Stomach (tissue), 4 donors: ENCODE measurements at regions not wholly inside any gene's neighbourhood (a gene's known extent, or its start where the extent isn't known, plus 50 kb on each side); places are given as distances from the start of the nearest gene placed in this dataset.
"Not testable (repeated sequence)": the region's sequence is repeated elsewhere in the genome, so short reads cannot be mapped to it uniquely, and the experiment has no call there.

Experiments
- POLR2AphosphoS5 ChIP-seq, 3 donors: sonication (generic); formaldehyde crosslinking; IDR thresholded peaks; one replicate each; pipeline ENCODE4 v1.6.1; 2016; ENCODE audit warnings: antibody characterized with exemption in 3 of 3
- TF ChIP-seq, protein P1 (sequence below), 7 experiments: fragments of 450-650 bp in 4 of 7; fragments of 200-600 bp in 3 of 7; sonication (generic) in 3 of 7; IDR thresholded peaks; one replicate each; pipeline ENCODE4 v1.5.1; 2016 to 2019; ENCODE audit warnings: antibody characterized with exemption in 7 of 7, control low read depth in 2 of 7, mild to moderate bottlenecking in 1 of 7

DNA sequence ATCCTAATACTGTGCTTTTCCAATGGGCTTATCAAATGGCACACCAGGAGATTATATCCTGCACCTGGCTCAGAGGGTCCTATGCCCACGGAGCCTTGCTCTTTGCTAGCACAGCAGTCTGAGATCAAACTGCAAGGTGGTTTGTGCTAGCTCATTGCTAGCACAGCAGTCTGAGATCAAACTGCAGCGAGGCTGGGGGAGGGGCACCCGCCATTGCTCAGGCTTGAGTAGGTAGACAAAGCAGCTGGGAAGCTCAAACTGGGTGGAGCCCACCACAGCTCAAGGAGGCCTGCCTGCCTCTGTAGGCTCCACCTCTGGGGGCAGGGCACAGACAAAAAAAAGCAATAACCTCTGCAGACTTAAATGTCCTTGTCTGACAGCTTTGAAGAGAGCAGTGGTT, 116.0 kb upstream of the ETV3 start:
- TF ChIP-seq, protein P1, sequence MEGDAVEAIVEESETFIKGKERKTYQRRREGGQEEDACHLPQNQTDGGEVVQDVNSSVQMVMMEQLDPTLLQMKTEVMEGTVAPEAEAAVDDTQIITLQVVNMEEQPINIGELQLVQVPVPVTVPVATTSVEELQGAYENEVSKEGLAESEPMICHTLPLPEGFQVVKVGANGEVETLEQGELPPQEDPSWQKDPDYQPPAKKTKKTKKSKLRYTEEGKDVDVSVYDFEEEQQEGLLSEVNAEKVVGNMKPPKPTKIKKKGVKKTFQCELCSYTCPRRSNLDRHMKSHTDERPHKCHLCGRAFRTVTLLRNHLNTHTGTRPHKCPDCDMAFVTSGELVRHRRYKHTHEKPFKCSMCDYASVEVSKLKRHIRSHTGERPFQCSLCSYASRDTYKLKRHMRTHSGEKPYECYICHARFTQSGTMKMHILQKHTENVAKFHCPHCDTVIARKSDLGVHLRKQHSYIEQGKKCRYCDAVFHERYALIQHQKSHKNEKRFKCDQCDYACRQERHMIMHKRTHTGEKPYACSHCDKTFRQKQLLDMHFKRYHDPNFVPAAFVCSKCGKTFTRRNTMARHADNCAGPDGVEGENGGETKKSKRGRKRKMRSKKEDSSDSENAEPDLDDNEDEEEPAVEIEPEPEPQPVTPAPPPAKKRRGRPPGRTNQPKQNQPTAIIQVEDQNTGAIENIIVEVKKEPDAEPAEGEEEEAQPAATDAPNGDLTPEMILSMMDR (IDR thresholded peaks at IDR 0.05) = not testable (repeated sequence)
- not testable (repeated sequence) for TF ChIP-seq POLR2AphosphoS5 (IDR thresholded peaks at IDR 0.05)
